SH-SY5Y (cell line): ENCODE measurements at regions not wholly inside any gene's neighbourhood (a gene's known extent, or its start where the extent isn't known, plus 50 kb on each side); places are given as distances from the start of the nearest gene placed in this dataset.

Experiments
- GATA2 ChIP-seq: IDR thresholded peaks from 2 replicates; pipeline ENCODE4 v1.6.1; 2011; ENCODE audit warnings: mild to moderate bottlenecking, low read depth, low read length
- GATA3 ChIP-seq: IDR thresholded peaks from 2 replicates; pipeline ENCODE4 v1.6.1; 2011; ENCODE audit warnings: low read depth, mild to moderate bottlenecking, low read length, moderate library complexity

- TF ChIP-seq GATA2, result no peak
- no peak for TF ChIP-seq GATA3
These were observed 957.9 kb upstream of the ADGRL2 start for GRCh38 chr1:80842796-80843195.
